ENCODE measurements at regions not wholly inside any gene's neighbourhood (a gene's known extent, or its start where the extent isn't known, plus 50 kb on each side); places are given as distances from the start of the nearest gene placed in this dataset.

DNA sequence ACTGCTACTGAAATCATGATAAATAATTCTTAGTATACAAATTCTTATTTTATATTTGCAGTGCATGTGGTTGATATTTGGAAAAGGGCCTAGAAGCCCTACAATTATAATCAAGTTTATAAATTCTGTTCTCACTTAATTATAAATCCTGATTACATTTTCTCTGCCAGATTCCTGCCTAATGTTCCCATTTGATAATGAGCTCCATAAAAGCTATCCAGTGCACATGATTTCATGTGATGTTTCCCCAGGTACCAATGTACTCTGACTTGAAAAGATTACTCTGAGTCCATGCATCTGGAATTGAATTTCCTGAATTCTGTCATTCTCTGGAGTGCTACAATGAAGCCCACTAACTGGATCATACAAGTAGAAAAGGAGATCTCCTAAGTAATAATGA is 292.2 kb downstream of the FRK start:
- TF ChIP-seq, protein P1, sequence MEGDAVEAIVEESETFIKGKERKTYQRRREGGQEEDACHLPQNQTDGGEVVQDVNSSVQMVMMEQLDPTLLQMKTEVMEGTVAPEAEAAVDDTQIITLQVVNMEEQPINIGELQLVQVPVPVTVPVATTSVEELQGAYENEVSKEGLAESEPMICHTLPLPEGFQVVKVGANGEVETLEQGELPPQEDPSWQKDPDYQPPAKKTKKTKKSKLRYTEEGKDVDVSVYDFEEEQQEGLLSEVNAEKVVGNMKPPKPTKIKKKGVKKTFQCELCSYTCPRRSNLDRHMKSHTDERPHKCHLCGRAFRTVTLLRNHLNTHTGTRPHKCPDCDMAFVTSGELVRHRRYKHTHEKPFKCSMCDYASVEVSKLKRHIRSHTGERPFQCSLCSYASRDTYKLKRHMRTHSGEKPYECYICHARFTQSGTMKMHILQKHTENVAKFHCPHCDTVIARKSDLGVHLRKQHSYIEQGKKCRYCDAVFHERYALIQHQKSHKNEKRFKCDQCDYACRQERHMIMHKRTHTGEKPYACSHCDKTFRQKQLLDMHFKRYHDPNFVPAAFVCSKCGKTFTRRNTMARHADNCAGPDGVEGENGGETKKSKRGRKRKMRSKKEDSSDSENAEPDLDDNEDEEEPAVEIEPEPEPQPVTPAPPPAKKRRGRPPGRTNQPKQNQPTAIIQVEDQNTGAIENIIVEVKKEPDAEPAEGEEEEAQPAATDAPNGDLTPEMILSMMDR (IDR thresholded peaks at IDR 0.05 in 8 of 11, conservative IDR thresholded peaks at IDR 0.05 in 3 of 11), result no peak
- no peak for TF ChIP-seq POLR2A (IDR thresholded peaks at IDR 0.05)
